ENCODE measurements at regions not wholly inside any gene's neighbourhood (a gene's known extent, or its start where the extent isn't known, plus 50 kb on each side); places are given as distances from the start of the nearest gene placed in this dataset.

DNA sequence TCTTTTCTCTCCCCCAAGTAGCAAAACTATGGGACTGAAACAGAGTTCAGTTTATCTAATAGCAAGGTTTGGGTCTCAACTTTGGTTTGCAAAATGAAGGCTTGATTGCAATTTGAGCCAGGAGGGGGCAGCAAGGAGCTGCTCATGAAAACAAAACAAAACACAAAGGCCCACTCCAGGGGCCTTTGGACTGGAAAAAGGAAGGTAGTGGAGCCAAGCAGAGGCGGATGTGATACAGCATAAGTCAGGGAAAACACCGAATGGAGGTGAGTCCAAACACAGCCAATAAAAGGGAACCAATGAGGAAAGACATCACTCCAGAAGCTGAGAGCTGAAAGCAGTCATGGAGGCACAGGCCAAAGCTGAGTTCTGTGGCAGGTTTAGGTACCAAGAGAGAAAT lies 799.7 kb upstream of the ACVR2A start:
- DNase-seq (ENCODE audit: extremely low read depth, low read depth): no peak

DNA sequence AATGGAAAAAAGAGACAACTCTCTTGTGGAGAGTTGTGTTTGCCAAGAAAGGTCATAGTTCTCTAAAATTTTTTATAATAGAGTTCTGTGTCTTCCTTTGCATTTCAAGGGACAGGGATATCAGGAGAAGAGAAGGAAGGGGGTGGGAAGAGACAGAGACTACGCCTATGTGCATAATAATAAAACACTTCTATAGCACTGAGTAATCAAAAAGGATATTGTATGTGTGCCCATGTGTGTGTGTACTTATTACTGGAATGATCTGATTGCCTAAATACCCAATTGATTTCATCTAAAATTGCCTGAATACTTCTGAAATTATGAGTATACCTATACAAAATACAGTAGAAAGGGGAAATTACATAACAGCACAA lies 803.7 kb upstream of the ACVR2A start:
- no peak for DNase-seq (ENCODE audit: extremely low read depth, low read depth)

DNA sequence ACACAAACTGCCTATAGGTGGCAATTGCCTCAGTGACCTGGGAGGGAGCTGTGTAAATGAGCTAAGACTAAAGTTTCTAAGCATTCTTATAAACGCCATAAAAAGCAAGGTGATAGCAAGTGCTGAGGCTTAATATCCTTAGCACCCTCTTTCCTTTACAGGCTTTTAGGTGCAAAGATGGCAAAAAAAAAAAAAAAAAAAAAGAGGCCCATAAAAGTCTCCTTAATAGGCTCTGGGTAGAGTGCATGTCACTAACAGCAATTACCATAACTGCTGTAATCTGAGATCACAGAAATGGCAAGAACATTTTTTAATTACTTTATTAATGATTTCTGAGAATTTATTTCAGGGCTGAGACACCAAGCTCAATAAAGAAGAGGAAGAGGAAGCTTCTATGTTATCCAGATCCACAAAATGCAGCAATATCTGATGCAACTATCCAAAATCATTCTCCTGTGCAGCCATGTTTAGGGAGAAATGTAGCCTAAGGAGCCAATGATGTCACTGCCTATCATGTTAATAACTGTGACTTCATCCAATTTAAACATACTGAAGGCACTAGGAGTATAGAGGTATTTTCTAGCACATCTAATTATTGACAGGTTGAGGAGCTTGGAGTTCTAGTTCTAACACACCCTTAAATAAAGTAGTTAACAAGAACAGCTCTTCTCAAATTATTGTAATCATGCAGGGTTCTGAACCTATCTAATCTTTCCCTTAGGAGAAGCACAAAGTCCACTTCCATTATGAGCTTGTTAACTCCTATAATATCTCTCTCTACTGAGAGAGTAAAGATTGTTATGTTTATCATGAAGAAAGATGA lies 804.3 kb upstream of the ACVR2A start:
- DNase-seq (ENCODE audit: extremely low read depth, low read depth): no peak

DNA sequence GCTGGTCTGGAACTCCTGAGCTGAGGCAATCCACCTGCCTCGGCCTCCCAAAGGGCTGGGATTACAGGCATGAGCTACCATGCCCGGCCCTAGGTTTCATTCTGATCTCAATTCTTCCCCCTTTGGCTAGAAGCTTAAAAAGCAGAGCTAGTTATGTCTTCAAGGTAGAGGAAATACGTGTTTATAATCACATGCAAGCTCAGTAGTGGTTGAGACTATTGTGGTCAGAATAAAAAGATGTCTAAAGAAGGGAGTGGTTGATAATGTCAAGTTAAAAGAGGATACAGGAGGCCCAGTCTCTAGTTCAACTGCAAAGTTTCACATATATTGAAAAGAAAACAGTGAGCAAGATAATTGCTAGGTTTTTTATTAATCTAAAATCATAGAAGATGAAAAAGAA lies 807.8 kb upstream of the ACVR2A start:
- DNase-seq (ENCODE audit: extremely low read depth, low read depth): no peak

DNA sequence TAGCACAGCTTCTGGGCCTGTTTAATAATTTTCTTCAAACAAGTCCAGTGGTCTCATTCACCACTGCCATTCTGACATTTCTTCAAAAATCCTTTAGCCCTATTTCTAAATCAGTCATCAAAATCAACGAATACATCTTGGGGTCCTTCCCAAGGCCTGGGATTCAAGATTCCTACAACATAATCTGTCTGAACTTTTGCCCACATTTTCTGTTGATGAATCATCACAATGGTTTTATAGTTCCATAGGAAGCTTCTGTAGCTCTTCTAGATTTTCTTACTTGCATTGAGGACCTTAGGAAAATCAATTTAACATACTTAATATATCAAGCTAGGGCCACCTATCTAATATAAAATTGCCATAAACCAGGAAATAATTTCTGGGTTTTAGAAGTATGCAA lies 811.8 kb upstream of the ACVR2A start:
- no peak for DNase-seq (ENCODE audit: extremely low read depth, low read depth)

DNA sequence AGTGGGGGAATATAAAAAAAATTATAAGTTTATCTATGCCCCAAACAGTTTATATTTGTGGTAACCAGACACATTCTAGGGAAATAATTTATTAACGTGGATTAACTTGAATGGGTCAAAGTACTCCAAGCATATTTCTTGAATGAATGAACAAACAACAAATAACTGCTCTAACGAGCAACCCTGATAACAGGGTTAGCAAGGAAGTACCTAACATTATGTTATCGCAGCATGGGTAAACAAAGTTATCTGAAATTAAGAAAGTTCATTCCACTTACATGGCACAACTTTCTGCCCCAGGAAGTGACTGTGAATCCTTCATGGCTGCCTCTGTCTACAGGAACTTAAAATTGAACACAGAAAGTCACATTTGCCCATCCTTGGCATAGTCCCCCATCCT lies 812.9 kb upstream of the ACVR2A start:
- DNase-seq (ENCODE audit: extremely low read depth, low read depth): no peak

DNA sequence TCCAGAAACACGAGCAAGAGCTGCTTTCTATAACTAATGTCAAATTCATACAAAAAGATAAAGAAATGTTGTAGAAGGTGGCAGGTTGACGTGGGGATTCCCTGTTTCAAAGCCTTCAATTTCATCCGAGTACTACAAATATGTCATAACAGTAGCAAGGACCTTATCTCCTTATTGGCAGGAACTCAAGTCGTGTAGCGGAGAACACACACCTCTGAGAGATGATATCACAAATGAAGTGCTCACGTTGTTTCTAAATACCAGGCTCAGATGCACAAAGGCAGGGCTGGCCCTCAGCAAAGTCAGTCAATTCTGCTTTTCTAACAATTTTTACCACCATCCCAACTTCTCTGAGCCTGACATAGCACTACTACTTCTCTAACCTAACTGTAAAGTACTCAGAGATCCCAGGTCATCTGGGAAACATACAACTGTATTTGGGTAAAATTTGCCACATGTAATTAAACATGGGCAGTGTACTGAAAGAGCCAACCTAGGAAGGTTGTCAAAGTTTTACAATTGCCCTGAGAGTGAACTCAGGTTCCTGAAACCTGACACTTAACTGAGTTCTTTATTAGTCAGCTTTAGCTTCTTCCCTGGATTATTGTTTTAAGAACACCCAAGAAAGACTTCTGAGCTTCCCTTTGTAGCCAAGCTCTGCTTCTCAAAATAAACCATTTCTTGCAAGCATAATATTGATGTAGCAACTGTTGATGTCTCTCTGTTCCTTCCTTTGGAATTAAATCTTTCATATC lies 813.7 kb upstream of the ACVR2A start:
- DNase-seq (ENCODE audit: extremely low read depth, low read depth): no peak

DNA sequence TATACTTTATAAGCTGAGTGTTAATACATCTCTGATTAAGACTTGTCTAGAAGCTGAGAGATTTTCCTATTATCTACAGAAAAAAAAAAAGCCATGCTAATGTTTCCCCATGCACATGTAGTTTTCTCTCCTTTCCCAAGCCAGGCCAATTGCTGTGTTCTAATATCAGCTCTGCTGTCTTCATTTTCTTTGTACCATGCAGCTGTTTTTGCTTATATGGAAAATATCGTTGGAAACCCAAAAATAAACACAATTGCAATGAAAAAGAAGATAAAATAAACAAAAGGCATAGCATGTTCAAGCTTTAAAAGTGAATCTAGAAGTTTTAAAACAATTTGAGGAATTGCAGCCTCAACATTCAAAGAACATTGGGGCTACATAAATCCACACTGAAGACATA lies 817.4 kb upstream of the ACVR2A start:
- no peak for DNase-seq (ENCODE audit: extremely low read depth, low read depth)

DNA sequence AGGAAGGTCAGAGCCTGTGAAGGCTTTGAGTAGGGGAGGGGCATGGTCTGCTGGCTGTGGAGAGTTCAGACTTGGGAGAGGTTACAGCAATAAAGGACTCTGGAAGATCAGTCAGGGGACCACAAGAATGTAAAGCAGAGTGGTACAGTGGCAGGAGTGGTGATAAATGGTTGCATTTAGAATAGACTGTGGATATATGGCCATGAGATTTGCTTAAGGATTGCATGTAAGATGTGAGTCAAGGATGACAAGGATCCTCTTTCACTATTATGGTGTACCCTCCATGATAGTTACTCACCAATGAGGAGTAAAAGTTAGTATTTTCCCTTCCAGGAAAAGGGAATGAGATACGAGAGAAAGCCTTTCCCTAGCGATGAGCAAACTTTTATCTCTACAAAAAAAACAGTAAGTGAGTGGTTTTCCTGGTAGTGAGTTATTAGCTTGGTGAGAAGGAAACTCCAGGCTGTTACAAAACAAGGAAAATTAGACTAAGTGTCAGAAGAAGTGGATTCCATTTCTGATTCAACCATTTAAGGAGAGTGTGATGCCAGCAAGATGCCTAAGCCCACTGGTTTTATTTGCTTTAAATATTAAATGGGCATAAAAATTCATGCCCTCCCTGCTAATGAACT lies 818.0 kb upstream of the ACVR2A start:
- DNase-seq (ENCODE audit: extremely low read depth, low read depth): no peak

DNA sequence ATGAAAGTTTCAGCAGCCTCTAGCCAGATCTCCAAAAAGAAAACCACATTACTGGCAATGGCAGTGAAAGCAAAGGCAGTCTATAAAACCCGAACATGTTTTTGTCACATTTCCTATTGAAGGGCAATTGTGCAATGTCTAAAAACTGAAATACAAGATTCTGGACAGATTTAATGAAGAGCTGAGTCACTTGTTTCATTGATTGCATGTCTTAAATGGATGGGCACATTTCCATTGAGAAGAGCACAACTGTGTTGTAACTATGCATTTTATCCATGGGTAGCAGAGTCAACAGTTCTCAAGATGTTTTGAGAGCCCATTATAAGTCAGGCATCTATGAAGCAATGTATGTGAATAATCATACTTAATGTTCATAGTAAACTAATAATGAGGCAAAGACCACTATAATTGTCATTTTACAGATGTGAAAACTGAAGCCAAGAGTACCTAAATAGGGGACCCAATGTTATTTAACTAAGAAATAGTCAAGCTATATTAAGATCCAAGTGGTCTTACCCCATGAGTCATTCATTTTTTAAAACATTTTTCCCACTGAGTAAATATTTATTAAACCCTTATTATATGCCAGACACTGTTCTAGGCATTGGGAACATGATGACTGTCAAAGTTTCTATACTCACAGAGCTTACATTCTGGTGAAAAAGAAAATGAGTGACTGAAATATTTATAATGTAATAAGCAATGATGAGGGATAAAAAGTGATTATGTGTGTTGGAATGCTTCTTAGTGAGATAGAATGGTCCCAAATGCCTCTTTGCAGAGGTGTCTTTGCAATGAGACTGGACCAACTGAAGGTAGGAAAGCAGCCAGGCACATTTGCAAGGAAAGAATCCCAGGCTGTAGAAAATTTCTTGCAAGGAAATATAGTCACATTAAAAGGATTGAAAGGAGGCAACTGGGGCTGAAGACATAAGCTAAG lies 818.9 kb upstream of the ACVR2A start:
- DNase-seq (ENCODE audit: extremely low read depth, low read depth): no peak

DNA sequence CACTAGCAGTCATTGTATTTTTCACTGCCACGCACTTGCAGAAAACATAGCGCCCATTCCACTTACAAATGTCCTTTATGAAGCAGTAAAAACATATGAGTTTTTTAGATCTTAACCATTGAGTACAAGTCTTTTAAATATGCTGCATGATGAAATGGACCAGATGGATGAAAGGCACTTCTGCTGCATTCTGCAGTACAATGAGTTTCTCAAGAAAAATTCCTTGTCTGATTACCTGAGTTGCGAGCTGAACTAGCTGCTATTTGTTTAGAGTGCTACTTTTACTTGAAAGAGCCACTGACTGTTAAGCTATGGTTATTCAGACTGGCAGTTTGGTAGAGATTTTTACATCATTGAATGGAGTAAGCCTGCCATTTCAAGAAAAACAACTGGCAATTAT lies 825.5 kb upstream of the ACVR2A start:
- no peak for DNase-seq (ENCODE audit: extremely low read depth, low read depth)

DNA sequence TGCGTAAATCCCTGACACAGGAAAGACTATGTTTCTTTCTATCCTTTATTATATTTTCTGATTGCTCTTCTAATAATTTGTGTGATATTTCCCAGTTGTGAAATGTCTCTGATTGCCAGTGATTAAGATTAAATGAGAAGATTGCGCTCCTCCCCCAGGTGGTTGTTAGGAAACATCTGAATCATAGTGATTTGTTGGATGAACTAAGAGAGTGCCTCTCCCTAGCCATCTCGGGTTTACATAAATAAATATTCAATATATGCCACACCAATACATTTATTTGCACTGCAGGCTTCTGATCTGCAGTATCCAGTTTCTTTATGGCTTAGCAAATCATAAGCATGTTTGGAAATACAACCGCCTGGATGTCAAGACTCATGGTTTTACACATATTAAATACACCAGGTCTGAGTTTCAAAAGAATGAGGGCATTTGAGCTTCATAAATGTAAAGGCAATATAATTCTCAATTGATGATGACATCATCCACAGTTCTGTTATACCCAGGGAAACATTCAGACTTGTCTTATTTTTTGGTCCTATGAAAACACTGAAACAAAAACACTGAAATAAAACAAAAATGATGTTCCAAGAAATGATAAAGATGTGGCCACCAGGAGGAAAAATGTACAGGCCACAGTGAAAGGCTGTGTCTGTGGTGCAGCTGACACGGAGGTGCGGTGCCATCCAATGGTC lies 826.7 kb upstream of the ACVR2A start:
- no peak for DNase-seq (ENCODE audit: extremely low read depth, low read depth)

DNA sequence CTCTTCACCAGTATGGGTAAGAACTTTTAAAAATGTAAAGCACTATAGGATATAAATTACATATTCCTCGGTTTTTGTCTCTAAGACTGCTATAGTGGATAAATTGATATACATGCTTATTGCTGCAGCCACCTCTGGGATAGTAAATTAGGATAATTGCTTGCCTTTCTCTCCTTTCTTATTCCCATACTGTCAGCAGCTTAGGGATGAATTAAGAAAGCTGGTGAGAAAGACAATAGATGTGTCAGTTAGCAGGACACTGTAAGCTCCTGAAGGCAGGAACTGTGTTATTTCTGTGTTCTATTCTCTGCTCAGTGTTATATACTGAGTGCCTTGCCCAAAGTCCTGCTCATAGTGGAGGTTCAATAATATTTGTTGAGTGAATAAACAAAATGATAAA lies 828.6 kb upstream of the ACVR2A start:
- no peak for DNase-seq (ENCODE audit: extremely low read depth, low read depth)

DNA sequence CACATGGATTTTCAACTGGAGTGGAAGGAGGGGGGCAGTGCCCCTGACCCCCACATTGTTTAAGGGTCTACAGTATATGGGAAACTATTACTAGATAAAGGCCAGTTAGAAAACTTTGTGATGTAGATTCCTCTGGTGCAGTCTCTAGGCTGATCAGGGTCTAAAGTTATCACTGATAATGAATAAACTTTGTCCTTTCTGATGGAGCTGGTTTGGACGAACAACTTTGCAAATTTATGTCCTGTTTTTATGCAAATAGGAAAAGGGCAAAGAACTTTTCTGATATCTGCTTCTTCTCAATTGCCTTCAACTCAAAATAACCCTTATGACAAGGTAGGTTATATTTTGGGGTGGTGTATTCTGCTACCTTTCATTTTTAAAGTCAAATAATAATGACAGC lies 829.2 kb upstream of the ACVR2A start:
- DNase-seq (ENCODE audit: extremely low read depth, low read depth): no peak

DNA sequence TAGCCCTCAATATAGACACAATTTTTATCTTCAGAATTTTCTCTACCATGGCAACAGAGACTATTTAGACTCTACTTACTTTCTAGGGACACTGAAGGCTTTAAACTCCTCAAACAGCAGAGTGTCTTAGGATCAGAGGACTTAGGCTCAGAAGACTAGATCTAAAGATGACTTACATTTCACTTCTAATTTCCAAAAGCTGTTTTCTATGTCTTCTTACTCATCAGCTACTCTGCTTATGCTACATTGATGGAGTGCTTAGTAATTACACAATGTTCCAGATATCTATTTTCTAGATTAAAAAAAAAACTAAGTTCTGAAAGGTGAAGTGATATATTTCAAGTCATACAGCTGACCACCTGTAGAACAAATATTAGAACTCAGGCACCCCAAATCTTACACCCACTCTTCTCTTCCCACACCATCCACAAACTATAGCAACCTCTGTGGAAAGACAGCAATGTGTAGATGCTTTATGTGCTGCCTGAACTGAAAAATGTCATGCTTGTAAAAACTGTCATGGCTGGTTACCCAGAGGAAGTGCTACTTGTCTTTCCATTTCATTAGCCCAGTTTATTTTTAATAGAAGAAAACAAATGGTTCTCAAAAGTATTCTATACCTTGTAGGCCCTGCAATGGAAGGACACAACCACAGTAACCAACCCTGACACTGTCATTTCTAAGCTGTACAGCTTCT lies 831.0 kb upstream of the ACVR2A start:
- DNase-seq (ENCODE audit: extremely low read depth, low read depth): no peak

DNA sequence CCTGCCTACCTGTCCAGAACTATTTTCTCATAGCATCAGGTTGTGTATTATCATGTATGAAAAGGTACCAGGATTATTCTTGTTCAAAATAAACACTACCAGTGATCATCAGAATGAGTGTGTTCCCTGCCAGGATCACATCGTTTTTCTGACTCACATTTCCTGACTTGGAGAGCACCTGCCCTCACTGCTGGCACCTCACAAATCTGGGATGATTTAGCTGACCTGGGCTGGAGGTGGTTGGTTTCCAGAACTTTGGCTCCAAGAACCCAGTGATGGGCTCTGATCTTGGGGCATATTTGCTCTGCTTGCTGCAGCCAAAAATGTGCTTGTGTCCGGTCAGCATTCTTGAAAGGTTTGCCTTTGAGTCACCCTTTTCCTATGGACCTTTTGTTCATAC lies 836.3 kb upstream of the ACVR2A start:
- DNase-seq (ENCODE audit: extremely low read depth, low read depth): no peak

DNA sequence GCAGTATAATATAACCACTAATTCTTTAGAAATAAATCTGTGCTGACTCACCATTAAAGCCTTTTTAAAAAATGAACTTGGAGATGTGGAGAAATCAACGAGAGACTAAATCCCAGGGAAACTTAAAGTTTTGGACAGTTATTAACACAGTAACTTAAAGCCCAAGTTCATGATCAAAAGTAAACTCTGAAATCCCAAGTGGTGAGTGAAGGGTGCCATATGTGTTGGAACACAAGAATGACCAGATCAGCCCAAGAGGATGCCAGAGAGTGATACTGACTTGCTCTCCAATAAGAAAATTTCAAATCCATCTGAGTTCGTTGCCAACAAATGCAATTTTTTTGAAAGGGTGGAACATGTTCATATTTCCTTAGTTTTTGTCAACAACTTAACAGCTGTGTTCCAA lies 838.1 kb upstream of the ACVR2A start:
- DNase-seq (ENCODE audit: extremely low read depth, low read depth): no peak

DNA sequence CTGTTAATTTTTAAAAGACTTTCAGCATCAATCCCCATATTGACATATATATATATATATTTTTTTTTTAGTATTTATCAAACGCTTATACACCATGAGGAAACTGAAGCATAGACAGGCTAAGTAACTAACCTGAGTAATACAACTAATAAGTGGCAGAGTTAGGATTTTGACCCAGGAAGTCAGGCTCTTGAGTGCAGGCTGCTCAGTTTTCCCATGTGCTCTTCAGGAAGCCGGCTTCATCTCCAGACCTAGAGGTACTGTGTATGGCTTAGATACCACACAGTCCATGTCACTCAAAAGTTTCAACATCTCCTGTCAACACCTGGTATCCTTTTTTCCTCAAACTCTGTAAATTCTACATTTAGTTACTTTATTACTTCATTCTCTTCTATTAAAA lies 841.7 kb upstream of the ACVR2A start:
- DNase-seq (ENCODE audit: extremely low read depth, low read depth): no peak

DNA sequence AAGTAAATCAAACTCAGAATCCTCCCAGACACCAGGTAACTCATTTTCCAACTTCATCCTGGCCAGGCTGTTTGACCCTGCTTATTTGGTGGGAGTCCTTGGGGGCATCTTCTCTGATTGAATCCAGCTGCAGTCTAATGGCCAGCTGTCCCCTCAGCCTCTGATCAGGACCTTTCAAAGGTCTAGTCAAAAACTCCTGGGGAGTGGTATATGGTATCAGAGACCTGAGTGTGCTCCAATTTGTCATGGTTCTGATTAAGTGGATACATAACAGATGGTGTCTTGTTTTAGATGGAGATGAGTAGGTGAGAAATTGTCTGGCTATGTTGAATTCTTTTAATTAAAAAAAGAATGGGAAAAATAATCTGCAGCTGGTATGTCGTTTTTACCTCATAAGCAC lies 842.6 kb upstream of the ACVR2A start:
- DNase-seq (ENCODE audit: extremely low read depth, low read depth): no peak

DNA sequence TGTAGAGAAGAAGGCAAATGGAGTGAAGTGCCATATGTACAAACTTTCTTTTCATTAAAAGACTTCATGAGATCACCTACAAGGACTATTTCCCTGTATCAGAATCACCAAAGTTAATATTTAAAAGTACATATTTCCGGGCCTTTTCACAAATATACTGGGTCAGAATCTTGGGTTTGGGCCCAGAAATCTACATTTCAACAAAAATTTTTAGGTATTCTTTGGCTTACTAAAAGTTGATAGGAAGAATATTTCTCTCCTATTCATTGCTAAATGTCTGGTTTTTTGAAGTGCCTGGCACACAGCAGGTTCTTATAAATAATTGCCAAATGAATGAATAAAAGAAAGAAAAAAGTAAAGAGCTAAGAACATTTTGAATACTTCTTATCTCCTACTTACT lies 843.8 kb upstream of the ACVR2A start:
- no peak for DNase-seq (ENCODE audit: extremely low read depth, low read depth)

Measured in NCI-H460 (cell line).